Thoracic aorta (tissue), 2 donors: ENCODE measurements at regions not wholly inside any gene's neighbourhood (a gene's known extent, or its start where the extent isn't known, plus 50 kb on each side); places are given as distances from the start of the nearest gene placed in this dataset.

Experiments
- ATAC-seq: fragments of 150-250 bp; one replicate; pipeline ENCODE4 v1.8.0; 2017; ENCODE audit warnings: low read depth; ENCODE audit not compliant: insufficient number of reproducible peaks, low FRiP score
- DNase-seq: peaks from one replicate; pipeline ENCODE4 v3.0.0-alpha.2; 2020; ENCODE audit warnings: low spot score
- H3K27ac ChIP-seq, 2 donors: fragments of 200-600 bp; sonication (generic); 1 replicate in 1 of 2; 2 replicates in 1 of 2; pipeline ENCODE4 v1.5.1; 2016; ENCODE audit warnings: mild to moderate bottlenecking in 2 of 2, moderate library complexity in 2 of 2
- H3K27me3 ChIP-seq: fragments of 200-600 bp; sonication (generic); replicated peaks from 2 replicates; pipeline ENCODE4 v1.6.0; 2016; ENCODE audit warnings: mild to moderate bottlenecking; ENCODE audit not compliant: insufficient read depth
- H3K36me3 ChIP-seq: fragments of 200-600 bp; sonication (generic); one replicate; pipeline ENCODE4 v1.5.1; 2016
- H3K4me1 ChIP-seq, 2 donors: fragments of 200-600 bp; sonication (generic); 1 replicate in 1 of 2; 2 replicates in 1 of 2; pipeline versions ENCODE4 v1.5.1 to v1.6.0; 2016; ENCODE audit warnings: low read depth in 2 of 2, mild to moderate bottlenecking in 1 of 2; ENCODE audit not compliant: control insufficient read depth in 1 of 2
- H3K4me3 ChIP-seq: fragments of 200-600 bp; sonication (generic); 2 replicates; pipeline ENCODE4 v1.5.1; 2016; ENCODE audit warnings: mild to moderate bottlenecking
- H3K9me3 ChIP-seq: fragments of 200-600 bp; sonication (generic); 2 replicates; pipeline ENCODE4 v1.5.1; 2016
- CTCF ChIP-seq: fragments of 200-600 bp; sonication (generic); IDR thresholded peaks from one replicate; pipeline ENCODE4 v1.5.1; 2019; ENCODE audit warnings: antibody characterized with exemption

- no peaks in the 10 kb centered on the region for H3K36me3 ChIP-seq
- H3K9me3 ChIP-seq: no peaks in the 10 kb centered on the region
- ATAC-seq (no peak), DNase-seq (no peak)
- no peak overlapping the region for H3K4me3 ChIP-seq
- H3K27ac ChIP-seq: no peak overlapping the region
- no peak for TF ChIP-seq CTCF
- H3K4me1 ChIP-seq: peaks cover 0 to 5% of the 10 kb centered on the region in 2 donors
- no peaks in the 10 kb centered on the region for H3K27me3 ChIP-seq
Observed at GRCh38 chr13:30134578-30134977, 172.8 kb downstream of the KATNAL1 start.

- Histone ChIP-seq H3K4me1 (peaks cover 0 to 5% of the 10 kb centered on the region in 2 donors), H3K27ac (no peak overlapping the region), H3K36me3 (no peaks in the 10 kb centered on the region), H3K9me3 (no peaks in the 10 kb centered on the region), H3K27me3 (no peaks in the 10 kb centered on the region), H3K4me3 (no peak overlapping the region)
- TF ChIP-seq CTCF: no peak
- ATAC-seq (no peak), DNase-seq (no peak)
Observed at GRCh38 chr13:30133996-30134395, 173.4 kb downstream of the KATNAL1 start.

GRCh38 chr13:30133554-30133912, 173.8 kb downstream of the KATNAL1 start:
- no peak overlapping the region for H3K4me3 ChIP-seq

DNA sequence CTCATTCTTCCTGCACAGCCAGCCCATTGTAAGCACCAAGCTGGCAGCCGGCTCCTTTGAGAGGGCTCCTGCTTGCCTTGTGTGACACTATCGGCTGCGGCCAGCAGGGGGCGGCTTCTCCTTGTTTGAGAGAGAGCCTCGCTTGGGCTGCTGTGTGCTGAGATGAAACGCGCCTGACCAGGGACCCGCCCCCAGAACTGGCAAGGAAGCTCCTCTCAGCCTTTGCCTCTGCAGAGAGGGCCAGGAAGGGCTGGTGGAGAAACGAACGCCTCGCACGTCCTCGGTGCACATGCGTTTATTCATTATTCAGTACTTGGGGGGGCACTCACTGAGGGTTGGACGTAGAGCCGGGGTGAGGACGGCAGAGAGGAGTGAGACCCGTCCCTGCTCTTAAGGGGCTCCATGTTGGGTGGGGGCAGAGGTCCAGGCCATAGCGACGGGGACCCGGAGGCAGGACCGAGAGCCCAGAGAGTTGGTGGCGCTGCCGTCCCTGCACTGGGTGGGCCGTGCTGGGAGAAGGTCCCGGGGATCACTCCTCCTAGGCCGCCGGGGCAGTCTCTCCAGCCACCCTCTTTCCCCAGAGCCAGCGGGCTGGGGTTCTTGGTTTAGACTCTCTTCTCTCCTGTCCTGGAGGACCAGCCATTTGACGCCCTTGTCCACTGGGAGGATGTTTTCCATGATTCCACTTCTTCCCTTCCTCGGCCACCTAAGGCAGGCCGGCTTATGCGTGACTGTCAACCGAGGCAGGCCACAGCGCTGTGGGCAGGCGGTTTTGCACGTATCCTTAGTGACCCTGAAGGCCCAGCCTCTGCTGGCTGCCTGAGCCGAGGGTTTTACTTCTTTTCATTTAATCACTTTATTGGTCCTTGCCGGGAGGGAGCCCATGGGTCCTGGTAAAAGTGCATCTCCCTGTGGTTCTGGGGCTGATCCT, 174.5 kb downstream of the KATNAL1 start:
- H3K4me3 ChIP-seq: peak overlapping the region; percentile 41
- H3K4me1 ChIP-seq: peaks cover 0 to 5% of the 10 kb centered on the region in 2 donors
- no peak overlapping the region for H3K27ac ChIP-seq
- no peaks in the 10 kb centered on the region for H3K9me3 ChIP-seq
- ATAC-seq (peak; percentile 97), DNase-seq (peak; percentile 97)
- TF ChIP-seq CTCF: peak; percentile 95
- H3K27me3 ChIP-seq: no peaks in the 10 kb centered on the region
- no peaks in the 10 kb centered on the region for H3K36me3 ChIP-seq

More at GRCh38 chr13:30133554-30133912, 173.8 kb downstream of the KATNAL1 start:
- no peak for TF ChIP-seq CTCF
- Histone ChIP-seq H3K9me3 (no peaks in the 10 kb centered on the region), H3K27ac (no peak overlapping the region), H3K36me3 (no peaks in the 10 kb centered on the region), H3K4me1 (peaks cover 0 to 5% of the 10 kb centered on the region in 2 donors), H3K27me3 (no peaks in the 10 kb centered on the region)
- DNase-seq: no peak
- ATAC-seq: no peak

DNA sequence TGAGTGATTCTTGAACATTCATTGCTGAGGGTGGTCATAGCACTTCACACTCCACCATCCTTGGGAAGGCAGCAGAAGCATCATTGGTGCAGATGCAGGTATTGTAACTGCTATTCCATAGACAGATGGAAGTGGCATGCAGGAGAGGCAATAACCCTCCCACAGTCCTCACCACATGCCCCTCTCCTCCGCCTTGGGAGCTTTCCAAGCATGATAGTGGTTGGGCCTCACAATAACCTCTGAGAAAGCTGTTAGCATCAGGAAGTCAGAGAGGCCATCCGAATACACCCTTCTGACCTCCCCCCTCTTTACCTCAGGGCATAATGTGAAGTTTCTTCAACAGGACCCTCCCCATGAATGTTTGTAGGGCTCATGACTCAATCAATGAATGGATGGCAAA, 177.9 kb downstream of the KATNAL1 start:
- no peaks in the 10 kb centered on the region for H3K9me3 ChIP-seq
- TF ChIP-seq CTCF: no peak
- H3K4me1 ChIP-seq: peaks cover 0 to 11% of the 10 kb centered on the region in 2 donors
- ATAC-seq: no peak
- no peaks in the 10 kb centered on the region for H3K36me3 ChIP-seq
- no peak for DNase-seq
- no peak overlapping the region for H3K27ac ChIP-seq
- no peaks in the 10 kb centered on the region for H3K27me3 ChIP-seq
- no peak overlapping the region for H3K4me3 ChIP-seq
